MM.1S (cell line): ENCODE measurements at regions not wholly inside any gene's neighbourhood (a gene's known extent, or its start where the extent isn't known, plus 50 kb on each side); places are given as distances from the start of the nearest gene placed in this dataset.

ENCODE experiments used
- DNase-seq: peaks from one replicate; pipeline ENCODE4 v3.0.0-alpha.2; 2015
- H2AFZ ChIP-seq: fragments of 300-600 bp; sonication (generic); 2 replicates; pipeline ENCODE4 v1.6.0; 2016; ENCODE audit warnings: antibody characterized with exemption, low read length
- H3F3A ChIP-seq: fragments of 300-600 bp; sonication (generic); 2 replicates; pipeline ENCODE4 v1.6.1; 2016; ENCODE audit warnings: mild to moderate bottlenecking, antibody characterized with exemption, low read length, moderate library complexity, mixed read lengths; ENCODE audit not compliant: insufficient read depth
- H3K27ac ChIP-seq: fragments of 300-600 bp; sonication (generic); 2 replicates; pipeline ENCODE4 v1.5.1; 2016; ENCODE audit warnings: mild to moderate bottlenecking, low read length
- H3K27me3 ChIP-seq: fragments of 300-600 bp; sonication (generic); replicated peaks from 2 replicates; pipeline ENCODE4 v1.6.0; 2016; ENCODE audit warnings: low read length; ENCODE audit not compliant: insufficient read depth
- H3K36me3 ChIP-seq: fragments of 300-600 bp; sonication (generic); replicated peaks from 2 replicates; pipeline ENCODE4 v1.6.1; 2016; ENCODE audit warnings: mild to moderate bottlenecking, low read length, mixed read lengths; ENCODE audit not compliant: insufficient read depth
- H3K4me1 ChIP-seq: fragments of 300-600 bp; sonication (generic); 2 replicates; pipeline ENCODE4 v1.6.1; 2016; ENCODE audit warnings: low read length, mixed read lengths
- H3K4me2 ChIP-seq: fragments of 300-600 bp; sonication (generic); 2 replicates; pipeline ENCODE4 v1.6.0; 2016; ENCODE audit warnings: low read depth, low read length
- H3K4me3 ChIP-seq: fragments of 300-600 bp; sonication (generic); 2 replicates; pipeline ENCODE4 v1.5.1; 2016; ENCODE audit warnings: low read length, mixed read lengths
- H3K79me2 ChIP-seq: fragments of 300-600 bp; sonication (generic); 2 replicates; pipeline ENCODE4 v1.6.1; 2016; ENCODE audit warnings: mixed run types, low read length, mixed read lengths
- H3K9ac ChIP-seq: fragments of 300-600 bp; sonication (generic); 2 replicates; pipeline ENCODE4 v1.6.1; 2016; ENCODE audit warnings: low read length, mixed read lengths
- H3K9me2 ChIP-seq: fragments of 300-600 bp; sonication (generic); replicated peaks from 2 replicates; pipeline ENCODE4 v1.6.1; 2016; ENCODE audit warnings: mild to moderate bottlenecking, low read length, mixed read lengths; ENCODE audit not compliant: insufficient read depth
- H3K9me3 ChIP-seq: fragments of 300-600 bp; sonication (generic); replicated peaks from 2 replicates; pipeline ENCODE4 v1.6.1; 2016; ENCODE audit warnings: mild to moderate bottlenecking, low read length, mixed read lengths; ENCODE audit not compliant: insufficient read depth
- H4K20me1 ChIP-seq: fragments of 300-600 bp; sonication (generic); 2 replicates; pipeline ENCODE4 v1.6.1; 2016; ENCODE audit warnings: mild to moderate bottlenecking, low read length, moderate library complexity, mixed read lengths; ENCODE audit not compliant: insufficient read depth
- CTCF ChIP-seq: fragments of 300-600 bp; sonication (generic); IDR thresholded peaks from 2 replicates; pipeline ENCODE4 v1.5.1; 2016; ENCODE audit warnings: antibody characterized with exemption, low read length, mixed read lengths
- EZH2 ChIP-seq: fragments of 300-600 bp; sonication (generic); optimal IDR thresholded peaks from 2 replicates; pipeline ENCODE3; 2017; ENCODE audit warnings: low read depth, mild to moderate bottlenecking, antibody characterized with exemption, low read length, mixed read lengths
- EZH2phosphoT487 ChIP-seq: fragments of 300-600 bp; sonication (generic); IDR thresholded peaks from 2 replicates; pipeline ENCODE4 v1.6.1; 2018; ENCODE audit warnings: antibody characterized with exemption, low read length

GRCh38 chr13:80035096-80035495 is 305.8 kb downstream of the SPRY2 start:
- H3K4me3 ChIP-seq: no peak overlapping the region
- no peaks in the 10 kb centered on the region for H3K4me1 ChIP-seq
- no peaks in the 10 kb centered on the region for H3K36me3 ChIP-seq
- no peaks in the 10 kb centered on the region for H4K20me1 ChIP-seq
- H3K9me3 ChIP-seq: no peaks in the 10 kb centered on the region
- no peak overlapping the region for H2AFZ ChIP-seq
- H3K9me2 ChIP-seq: no peaks in the 10 kb centered on the region
- no peak overlapping the region for H3K27ac ChIP-seq
- no peaks in the 10 kb centered on the region for H3K79me2 ChIP-seq
- no peak for DNase-seq
- H3F3A ChIP-seq: no peaks in the 10 kb centered on the region
- H3K27me3 ChIP-seq: no peaks in the 10 kb centered on the region
- H3K9ac ChIP-seq: no peak overlapping the region
- no peak overlapping the region for H3K4me2 ChIP-seq
- TF ChIP-seq EZH2 (no peak), EZH2phosphoT487 (no peak)

- no peaks in the 10 kb centered on the region for H3K36me3 ChIP-seq
- no peak overlapping the region for H3K9ac ChIP-seq
- no peaks in the 10 kb centered on the region for H3K4me1 ChIP-seq
- no peak for DNase-seq
- no peaks in the 10 kb centered on the region for H3K79me2 ChIP-seq
- H3K9me2 ChIP-seq: no peaks in the 10 kb centered on the region
- H4K20me1 ChIP-seq: no peaks in the 10 kb centered on the region
- H3K27ac ChIP-seq: no peak overlapping the region
- no peak overlapping the region for H3K4me3 ChIP-seq
- TF ChIP-seq EZH2phosphoT487: no peak
- TF ChIP-seq CTCF: no peak
- no peak for TF ChIP-seq EZH2
- no peaks in the 10 kb centered on the region for H3K27me3 ChIP-seq
- H3K4me2 ChIP-seq: no peak overlapping the region
- no peaks in the 10 kb centered on the region for H3F3A ChIP-seq
- H2AFZ ChIP-seq: no peak overlapping the region
- H3K9me3 ChIP-seq: no peaks in the 10 kb centered on the region
These were observed 307.0 kb downstream of the SPRY2 start for GRCh38 chr13:80033951-80034350.

GRCh38 chr13:80033286-80033685 is 307.6 kb downstream of the SPRY2 start:
- Histone ChIP-seq H3F3A (no peaks in the 10 kb centered on the region), H3K9me2 (no peaks in the 10 kb centered on the region), H3K4me1 (no peaks in the 10 kb centered on the region), H3K79me2 (no peaks in the 10 kb centered on the region), H3K27ac (no peak overlapping the region), H3K4me2 (no peak overlapping the region), H4K20me1 (no peaks in the 10 kb centered on the region), H3K9ac (no peak overlapping the region), H3K4me3 (no peak overlapping the region), H3K9me3 (no peaks in the 10 kb centered on the region), H3K36me3 (no peaks in the 10 kb centered on the region), H2AFZ (no peak overlapping the region), H3K27me3 (no peaks in the 10 kb centered on the region)
- no peak for DNase-seq
- TF ChIP-seq CTCF: no peak

GRCh38 chr13:80030491-80030890 is 310.4 kb downstream of the SPRY2 start:
- H3K36me3 ChIP-seq: no peaks in the 10 kb centered on the region
- no peak overlapping the region for H2AFZ ChIP-seq
- no peaks in the 10 kb centered on the region for H4K20me1 ChIP-seq
- H3K9me3 ChIP-seq: no peaks in the 10 kb centered on the region
- H3K4me1 ChIP-seq: no peaks in the 10 kb centered on the region
- H3K4me3 ChIP-seq: no peak overlapping the region
- H3K79me2 ChIP-seq: no peaks in the 10 kb centered on the region
- no peak overlapping the region for H3K9ac ChIP-seq
- no peak overlapping the region for H3K27ac ChIP-seq
- H3K9me2 ChIP-seq: no peaks in the 10 kb centered on the region
- no peaks in the 10 kb centered on the region for H3K27me3 ChIP-seq
- DNase-seq: no peak
- no peak overlapping the region for H3K4me2 ChIP-seq
- H3F3A ChIP-seq: no peaks in the 10 kb centered on the region
- TF ChIP-seq EZH2phosphoT487 (no peak), CTCF (no peak), EZH2 (no peak)
